SU-DHL-6 (cell line): ENCODE measurements at regions not wholly inside any gene's neighbourhood (a gene's known extent, or its start where the extent isn't known, plus 50 kb on each side); places are given as distances from the start of the nearest gene placed in this dataset.

Experiments used
- EZH2phosphoT487 ChIP-seq: fragments of 200-600 bp; sonication (generic), shearing (Covaris generic); conservative IDR thresholded peaks from 2 replicates; pipeline ENCODE4 v1.6.1; 2018; ENCODE audit warnings: mild to moderate bottlenecking, antibody characterized with exemption, low read length, moderate library complexity, mixed read lengths
- TF ChIP-seq, protein P1 (sequence below): fragments of 200-600 bp; sonication (generic); IDR thresholded peaks from one replicate; pipeline ENCODE4 v1.5.1; 2017; ENCODE audit warnings: antibody characterized with exemption, mild to moderate bottlenecking, low read length, moderate library complexity; ENCODE audit not compliant: insufficient read depth, poor library complexity, severe bottlenecking

DNA sequence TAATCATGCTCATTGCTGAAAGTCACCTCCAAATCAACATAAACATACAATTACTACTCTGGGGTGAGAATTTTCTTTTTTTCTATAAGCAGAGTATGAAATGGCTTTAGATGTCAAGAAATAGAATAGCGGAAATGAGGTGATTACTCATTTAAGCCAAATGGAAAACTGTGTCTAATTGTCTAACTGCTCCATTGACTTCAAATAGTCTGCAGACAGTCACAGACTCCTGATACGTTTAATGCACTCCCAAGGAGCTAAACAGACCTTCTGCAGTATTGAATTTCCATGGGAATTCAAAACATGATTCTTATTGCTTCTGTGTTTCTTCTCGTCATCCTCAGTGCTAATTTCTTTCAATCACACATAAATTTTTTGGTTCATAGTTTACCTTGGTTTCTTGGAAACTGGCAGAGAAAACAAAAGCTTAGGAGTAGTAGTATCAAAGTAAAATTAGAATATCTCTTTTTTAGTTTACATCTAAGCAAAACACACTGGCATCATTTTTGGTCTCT is 865.2 kb upstream of the SLC10A2 start:
- TF ChIP-seq, protein P1, sequence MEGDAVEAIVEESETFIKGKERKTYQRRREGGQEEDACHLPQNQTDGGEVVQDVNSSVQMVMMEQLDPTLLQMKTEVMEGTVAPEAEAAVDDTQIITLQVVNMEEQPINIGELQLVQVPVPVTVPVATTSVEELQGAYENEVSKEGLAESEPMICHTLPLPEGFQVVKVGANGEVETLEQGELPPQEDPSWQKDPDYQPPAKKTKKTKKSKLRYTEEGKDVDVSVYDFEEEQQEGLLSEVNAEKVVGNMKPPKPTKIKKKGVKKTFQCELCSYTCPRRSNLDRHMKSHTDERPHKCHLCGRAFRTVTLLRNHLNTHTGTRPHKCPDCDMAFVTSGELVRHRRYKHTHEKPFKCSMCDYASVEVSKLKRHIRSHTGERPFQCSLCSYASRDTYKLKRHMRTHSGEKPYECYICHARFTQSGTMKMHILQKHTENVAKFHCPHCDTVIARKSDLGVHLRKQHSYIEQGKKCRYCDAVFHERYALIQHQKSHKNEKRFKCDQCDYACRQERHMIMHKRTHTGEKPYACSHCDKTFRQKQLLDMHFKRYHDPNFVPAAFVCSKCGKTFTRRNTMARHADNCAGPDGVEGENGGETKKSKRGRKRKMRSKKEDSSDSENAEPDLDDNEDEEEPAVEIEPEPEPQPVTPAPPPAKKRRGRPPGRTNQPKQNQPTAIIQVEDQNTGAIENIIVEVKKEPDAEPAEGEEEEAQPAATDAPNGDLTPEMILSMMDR, result no peak
- no peak for TF ChIP-seq EZH2phosphoT487
